Activated CD4-positive, alpha-beta T cell treated with anti-CD3 and anti-CD28 coated beads, Interleukin-2, Interleukin-4, amounts not matched to agents 100 ng/mL and 50 ng/mL, durations not matched to agents 16 hours and 8 hours (primary cell): ENCODE measurements at regions not wholly inside any gene's neighbourhood (a gene's known extent, or its start where the extent isn't known, plus 50 kb on each side); places are given as distances from the start of the nearest gene placed in this dataset.
"Not testable (repeated sequence)": the region's sequence is repeated elsewhere in the genome, so short reads cannot be mapped to it uniquely, and the experiment has no call there.

Experiments
- DNase-seq: peaks from one replicate; pipeline ENCODE4 v3.0.0-alpha.2; 2020; ENCODE audit warnings: low spot score

DNA sequence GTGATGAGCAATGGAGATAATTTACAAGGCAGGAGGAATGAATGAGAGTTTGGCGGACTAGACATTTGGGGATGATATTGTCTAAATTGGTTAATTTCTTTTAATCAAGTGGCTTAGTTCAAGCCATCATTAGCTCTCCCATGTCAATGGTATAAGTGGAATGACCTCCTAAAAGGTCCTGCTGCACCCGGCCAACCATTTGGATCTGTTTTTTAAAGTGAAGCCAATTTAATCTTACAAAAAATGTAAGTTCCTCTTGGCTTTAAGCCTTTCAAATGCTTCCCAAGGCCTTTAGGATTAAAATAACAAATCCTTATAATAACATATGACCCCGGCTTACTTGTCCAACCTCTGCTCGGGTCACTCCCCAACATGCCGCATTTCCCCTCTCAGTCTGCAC is 484.4 kb upstream of the ADAMTS9 start:
- no peak for DNase-seq

- DNase-seq = no peak
These were observed 482.7 kb upstream of the ADAMTS9 start for GRCh38 chr3:65170390-65171042.

GRCh38 chr3:65169961-65170360 is 482.2 kb upstream of the ADAMTS9 start:
- no peak for DNase-seq

GRCh38 chr3:65168547-65168946 is 480.7 kb upstream of the ADAMTS9 start:
- no peak for DNase-seq

DNA sequence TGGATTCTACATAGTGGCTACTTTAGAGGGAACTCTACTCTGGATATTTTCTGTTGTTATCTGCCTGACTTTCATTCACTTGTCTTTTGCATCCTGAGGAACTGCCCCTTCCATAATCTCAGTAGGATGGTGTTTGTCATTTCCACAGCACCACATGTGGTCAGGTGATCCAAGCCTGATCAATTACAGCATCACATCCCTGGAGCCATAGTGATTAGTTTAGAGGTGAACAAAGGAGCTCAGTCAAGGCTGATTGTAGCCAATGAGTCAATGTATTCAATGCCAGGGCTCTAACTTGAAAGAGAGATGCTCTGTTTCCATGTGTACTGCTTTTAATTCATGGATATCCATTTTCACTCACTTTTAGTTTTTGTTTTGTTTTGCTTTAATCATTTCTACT is 478.7 kb upstream of the ADAMTS9 start:
- DNase-seq = no peak

- DNase-seq = no peak
These were observed 470.2 kb upstream of the ADAMTS9 start for GRCh38 chr3:65158023-65158422.

DNA sequence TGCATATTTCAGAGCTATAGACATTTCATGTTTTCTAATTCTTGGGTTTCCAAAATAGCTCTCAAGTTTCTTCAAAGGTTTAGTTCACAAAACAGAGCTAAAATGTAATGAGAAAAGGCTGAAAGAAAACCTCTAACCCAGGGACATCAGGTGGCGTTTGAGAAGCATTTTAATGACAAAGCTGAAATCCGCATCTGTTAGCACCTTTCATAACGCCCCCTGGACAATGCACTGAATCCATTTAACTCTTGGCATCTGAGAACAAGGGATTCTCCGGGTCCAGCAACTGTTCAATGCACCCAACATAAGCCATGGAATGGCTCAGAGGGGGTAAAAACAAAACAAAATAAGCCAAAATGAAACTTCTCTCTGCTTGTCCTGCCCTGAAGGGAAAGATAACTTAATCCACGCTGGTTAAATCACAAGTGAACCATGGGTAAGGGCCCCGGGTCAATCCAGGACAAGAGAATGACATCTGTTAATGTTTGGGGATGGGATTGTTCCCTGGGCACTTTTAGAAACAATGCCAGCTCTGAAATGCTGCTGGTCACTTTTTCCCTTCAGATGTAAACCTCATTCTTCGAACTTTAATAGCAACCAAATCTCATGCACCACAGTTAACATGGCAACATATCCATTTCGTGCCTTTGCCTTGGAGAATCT is 466.2 kb upstream of the ADAMTS9 start:
- DNase-seq = no peak

DNA sequence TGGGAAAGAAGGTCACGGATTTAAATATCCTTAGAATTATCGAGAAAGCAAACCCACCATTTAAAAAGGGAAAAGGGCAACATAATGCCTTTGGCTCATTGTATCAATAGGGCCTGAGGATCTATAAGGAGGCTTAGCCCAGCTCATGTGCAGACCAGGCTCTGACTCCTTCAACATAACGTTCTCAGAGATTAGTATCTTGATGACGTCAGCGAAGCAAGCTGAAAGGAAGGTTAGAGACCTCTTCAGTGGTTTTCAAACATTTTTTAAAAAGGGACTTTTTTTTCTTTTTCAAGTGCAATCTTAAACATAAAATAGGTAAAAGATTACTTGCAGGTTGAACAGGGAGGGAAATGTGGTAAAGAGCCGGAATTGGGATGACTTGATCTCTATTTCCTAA is 463.9 kb upstream of the ADAMTS9 start:
- DNase-seq = no peak

DNA sequence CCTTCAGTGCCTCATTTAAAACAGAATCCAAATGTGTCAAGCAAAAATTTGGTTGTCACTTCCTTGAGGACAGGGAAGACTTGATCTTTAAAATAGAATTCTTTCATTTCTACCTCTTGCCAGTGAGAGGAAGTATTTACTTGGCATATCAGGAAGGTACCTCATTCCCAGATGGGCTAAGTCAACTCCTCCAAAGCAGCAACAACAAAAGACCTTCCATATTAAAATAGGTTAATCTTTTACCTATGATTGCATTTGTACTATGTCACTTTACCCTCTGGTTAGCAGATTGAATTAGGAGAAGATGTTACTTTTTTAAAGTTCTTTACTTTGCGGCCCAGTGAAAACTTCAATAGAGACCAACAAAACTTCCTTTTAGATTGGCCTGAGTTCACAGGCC is 462.1 kb upstream of the ADAMTS9 start:
- DNase-seq = no peak

GRCh38 chr3:65148687-65149086 is 460.9 kb upstream of the ADAMTS9 start:
- DNase-seq = no peak

DNA sequence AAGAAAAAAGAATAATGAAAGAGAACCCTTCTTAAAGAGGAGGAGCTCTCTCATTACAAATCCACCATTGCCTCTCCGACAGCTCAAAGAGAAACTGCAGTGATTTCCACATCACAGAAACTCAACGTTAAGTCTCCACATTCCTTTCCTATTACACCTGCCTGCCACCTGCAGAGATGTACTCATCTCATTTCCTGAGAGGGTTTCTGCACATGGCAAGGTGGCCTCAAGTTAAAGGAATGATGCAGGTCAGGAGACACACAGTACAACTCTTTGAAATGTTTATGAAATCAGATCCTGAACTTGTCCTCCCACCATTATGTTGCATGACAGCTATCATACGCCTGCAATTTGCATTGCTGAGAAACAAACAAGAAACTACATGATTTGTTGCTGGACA is 458.4 kb upstream of the ADAMTS9 start:
- no peak for DNase-seq

DNA sequence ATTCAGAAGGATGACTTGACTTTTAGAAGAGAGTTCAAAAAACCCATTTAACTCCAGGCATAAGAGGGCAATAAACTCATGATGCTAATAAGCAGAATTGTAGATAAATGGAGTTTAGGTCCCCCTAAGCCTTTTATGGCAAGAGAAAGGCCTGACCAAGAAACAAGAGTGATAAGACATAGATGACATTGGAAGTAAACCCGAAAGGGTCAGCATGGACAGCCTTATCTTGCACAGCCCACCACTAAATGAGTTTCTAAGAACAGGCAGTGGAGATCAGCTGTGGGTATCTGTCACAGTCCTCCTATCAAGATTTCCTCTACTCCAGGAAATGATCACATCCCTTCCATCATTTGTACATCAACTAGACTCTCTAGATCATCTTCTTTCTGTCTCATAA is 457.9 kb upstream of the ADAMTS9 start:
- no peak for DNase-seq

DNA sequence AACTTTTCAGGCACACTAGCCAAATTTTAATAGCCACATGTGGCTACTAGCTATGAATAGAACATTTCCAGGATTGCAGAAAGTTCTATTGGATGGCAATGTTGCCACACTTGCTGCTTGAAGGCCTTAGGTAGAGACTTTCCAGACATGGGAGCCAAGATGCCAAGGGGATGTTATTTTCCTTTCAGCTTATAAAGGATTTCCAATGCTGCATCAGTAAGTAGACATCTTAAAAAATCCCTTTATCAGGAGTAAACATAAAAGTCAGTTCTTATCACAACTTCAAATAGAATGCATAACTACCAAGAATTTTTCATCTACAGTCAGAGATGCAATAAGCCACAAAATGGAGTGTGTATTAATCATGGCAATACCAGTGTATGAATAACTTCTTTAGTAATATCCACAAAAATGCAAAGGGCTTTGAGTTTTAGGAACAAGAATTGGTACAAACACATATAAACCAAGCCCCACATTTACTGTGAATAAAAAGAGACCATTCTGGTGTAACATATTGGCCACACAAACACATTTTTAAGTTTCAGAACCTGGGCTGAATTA is 457.1 kb upstream of the ADAMTS9 start:
- DNase-seq = no peak

GRCh38 chr3:65142456-65142855 is 454.7 kb upstream of the ADAMTS9 start:
- no peak for DNase-seq

DNA sequence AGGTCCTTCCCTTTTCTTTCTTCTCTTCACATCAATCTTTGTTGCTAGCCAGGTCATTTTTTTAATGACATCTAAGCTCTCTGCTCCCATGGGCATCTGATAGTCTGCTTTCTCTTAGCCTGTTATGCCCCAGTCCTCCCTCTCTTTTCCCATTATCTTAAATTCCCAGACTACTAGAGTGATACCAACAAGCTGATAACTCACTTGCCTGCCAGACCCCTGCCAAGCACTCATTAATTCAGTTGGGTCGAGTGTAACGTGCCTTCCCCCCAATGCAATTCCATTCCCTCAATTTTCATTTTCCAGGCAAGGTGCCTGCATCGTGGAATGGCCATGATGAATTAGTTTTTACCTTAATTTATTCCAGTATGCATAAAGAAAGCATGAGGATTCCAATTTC is 450.8 kb upstream of the ADAMTS9 start:
- DNase-seq = no peak

DNA sequence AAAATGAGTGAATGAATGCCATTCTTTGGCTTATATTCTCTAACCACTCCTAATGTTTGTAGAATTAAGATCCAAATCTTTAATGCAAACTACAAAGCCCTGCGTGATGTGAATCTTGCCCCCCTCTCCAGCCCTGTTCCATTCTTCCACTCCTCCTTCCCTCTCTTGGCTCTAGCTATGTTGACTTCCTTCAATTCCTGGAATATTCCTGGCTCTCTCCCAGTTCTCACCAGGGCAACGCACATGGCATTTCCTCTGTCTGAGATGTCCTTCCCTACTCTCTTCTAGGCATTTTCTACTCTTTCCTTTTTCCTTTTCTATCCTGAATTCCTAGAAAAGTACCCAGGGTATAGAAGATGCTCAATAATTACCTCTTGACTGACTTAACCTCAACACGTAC is 446.0 kb upstream of the ADAMTS9 start:
- not testable (repeated sequence) for DNase-seq

- no peak for DNase-seq
These were observed 443.0 kb upstream of the ADAMTS9 start for GRCh38 chr3:65130782-65131181.

GRCh38 chr3:65128346-65128745 is 440.5 kb upstream of the ADAMTS9 start:
- DNase-seq = no peak

- no peak for DNase-seq
These were observed 439.0 kb upstream of the ADAMTS9 start for GRCh38 chr3:65126527-65127410.

- DNase-seq = not testable (repeated sequence)
These were observed 432.4 kb upstream of the ADAMTS9 start for GRCh38 chr3:65120156-65120555.

DNA sequence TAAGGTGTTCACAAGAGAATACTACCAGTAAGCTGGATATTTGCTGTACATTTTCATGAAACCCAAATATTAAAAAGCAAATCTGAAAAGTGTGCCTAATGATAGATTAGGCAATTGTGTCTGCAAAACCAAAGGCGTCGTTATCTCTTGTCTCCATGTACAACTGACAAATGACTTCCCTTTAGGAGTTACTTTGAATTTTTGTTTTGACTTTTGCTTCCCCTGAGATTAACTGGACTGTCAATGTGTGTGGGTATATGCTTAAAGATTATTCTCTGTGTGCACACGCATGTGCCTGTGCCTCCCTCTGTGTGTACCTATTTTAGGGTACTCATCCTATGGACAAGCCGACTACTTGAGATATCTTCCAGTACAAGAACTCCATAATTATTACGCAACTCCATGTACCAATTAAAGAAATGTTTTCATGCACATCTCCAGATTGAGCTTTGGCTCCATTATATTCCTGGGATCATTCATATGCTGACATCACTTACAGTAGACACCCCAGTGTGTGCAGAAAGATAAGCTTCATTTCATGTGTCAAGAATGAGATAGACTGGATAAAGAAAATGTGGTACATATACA is 431.2 kb upstream of the ADAMTS9 start:
- no peak for DNase-seq

DNA sequence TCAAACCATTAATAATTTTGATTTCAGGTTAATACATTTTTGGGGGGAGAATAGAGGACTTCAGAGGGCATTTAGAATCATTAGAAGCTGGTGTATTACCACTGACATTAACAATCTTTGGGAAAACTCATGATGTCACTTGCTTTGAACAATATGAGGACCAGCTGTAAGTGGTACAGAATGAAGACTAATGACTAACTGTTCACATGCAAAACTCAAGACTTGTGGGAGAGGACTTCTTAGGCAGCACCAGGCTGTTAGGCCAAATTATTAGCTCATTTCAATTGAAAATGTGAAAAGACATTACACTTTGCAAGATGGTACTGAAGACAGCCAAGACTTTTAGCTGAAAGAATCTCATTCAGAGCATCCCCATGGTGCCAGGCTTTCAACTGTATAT is 426.2 kb upstream of the ADAMTS9 start:
- no peak for DNase-seq
